NCI-H146 treated with DMSO at 0.1 percent for 48 hours (cell line): ENCODE measurements at regions not wholly inside any gene's neighbourhood (a gene's known extent, or its start where the extent isn't known, plus 50 kb on each side); places are given as distances from the start of the nearest gene placed in this dataset.

Source experiments
- DNase-seq: peaks from one replicate; lab custom pipeline; 2025; ENCODE audit not compliant: unreplicated experiment; lab: John Stamatoyannopoulos, UW

- DNase-seq = no peak
Measured at GRCh38 chr13:31049833-31050232, 111.9 kb downstream of the HSPH1 start.

GRCh38 chr13:31049083-31049482 is 112.6 kb downstream of the HSPH1 start:
- DNase-seq = no peak

GRCh38 chr13:31048521-31048920 is 113.2 kb downstream of the HSPH1 start:
- no peak for DNase-seq

GRCh38 chr13:31046711-31047279 is 114.3 kb downstream of the TEX26 start:
- DNase-seq = peak; percentile 49

- DNase-seq = no peak
Measured at GRCh38 chr13:31045286-31046081, 113.0 kb downstream of the TEX26 start.

GRCh38 chr13:31044364-31045285 is 112.2 kb downstream of the TEX26 start:
- DNase-seq = peak; percentile 33

- no peak for DNase-seq
Measured at GRCh38 chr13:31043957-31044356, 111.5 kb downstream of the TEX26 start.

GRCh38 chr13:31042481-31043165 is 110.2 kb downstream of the TEX26 start:
- DNase-seq = no peak

- DNase-seq = no peak
Measured at GRCh38 chr13:31042049-31042448, 109.6 kb downstream of the TEX26 start.

- DNase-seq = no peak
Measured at GRCh38 chr13:31038834-31039552, 106.5 kb downstream of the TEX26 start.

GRCh38 chr13:31037874-31038500 is 105.5 kb downstream of the TEX26 start:
- no peak for DNase-seq

- no peak for DNase-seq
Measured at GRCh38 chr13:31036731-31037695, 104.6 kb downstream of the TEX26 start.

- DNase-seq = no peak
Measured at GRCh38 chr13:31035185-31035965, 102.9 kb downstream of the TEX26 start.

GRCh38 chr13:31032528-31033113 is 100.2 kb downstream of the TEX26 start:
- no peak for DNase-seq

- no peak for DNase-seq
Measured at GRCh38 chr13:31031482-31031881, 99.0 kb downstream of the TEX26 start.

- no peak for DNase-seq
Measured at GRCh38 chr13:31029102-31029501, 96.6 kb downstream of the TEX26 start.

GRCh38 chr13:31027136-31027535 is 94.7 kb downstream of the TEX26 start:
- DNase-seq = no peak
